ENCODE measurements at regions not wholly inside any gene's neighbourhood (a gene's known extent, or its start where the extent isn't known, plus 50 kb on each side); places are given as distances from the start of the nearest gene placed in this dataset.

GRCh38 chr15:88403351-88403791, 63.8 kb downstream of the MRPL46 start:
- H3K56ac ChIP-seq (ENCODE audit: low read length) = no peak overlapping the region
- H3K27me3 ChIP-seq (ENCODE audit: insufficient read depth, low read length, poor library complexity) = no peaks in the 10 kb centered on the region
- no peak overlapping the region for H3K4ac ChIP-seq (ENCODE audit: low read depth, low read length)
- no peak overlapping the region for H3K23ac ChIP-seq (ENCODE audit: low read length)
- no peak overlapping the region for H3K27ac ChIP-seq (ENCODE audit: low read depth, low read length)
- no CpG with 5 or more reads among the region's 9 CpGs for WGBS (ENCODE audit: extremely low coverage, insufficient coverage, low lambda C conversion rate)
- no peak overlapping the region for H4K5ac ChIP-seq (ENCODE audit: low read length)
- H2BK15ac ChIP-seq (replicated peaks; ENCODE audit: low read depth) = no peak overlapping the region
- no peak overlapping the region for H3K9ac ChIP-seq (ENCODE audit: low read length)
- H3K36me3 ChIP-seq (ENCODE audit: control insufficient read depth, insufficient read depth, low read length) = no peaks in the 10 kb centered on the region
- H3K79me1 ChIP-seq (ENCODE audit: low read length) = no peaks in the 10 kb centered on the region
- no peak overlapping the region for H2AK5ac ChIP-seq (ENCODE audit: low read length)
- H3K4me3 ChIP-seq (ENCODE audit: low read length) = no peak overlapping the region
- H3K4me1 ChIP-seq (ENCODE audit: control insufficient read depth, low read depth, low read length) = no peaks in the 10 kb centered on the region
- no peak overlapping the region for H3K4me2 ChIP-seq (ENCODE audit: low read length)
- no peak overlapping the region for H4K8ac ChIP-seq (ENCODE audit: low read depth, low read length)
- H3K79me2 ChIP-seq (ENCODE audit: control insufficient read depth, insufficient read depth, low read length) = no peaks in the 10 kb centered on the region
- H3K18ac ChIP-seq (ENCODE audit: low read length) = no peak overlapping the region
- no peak overlapping the region for H2BK5ac ChIP-seq (ENCODE audit: low read length)
- peak; percentile 34 for DNase-seq
- H2BK120ac ChIP-seq (ENCODE audit: low read depth, low read length) = no peak overlapping the region

- Histone ChIP-seq H3K79me2 (ENCODE audit: control insufficient read depth, insufficient read depth, low read length) (no peaks in the 10 kb centered on the region), H4K8ac (ENCODE audit: low read depth, low read length) (no peak overlapping the region), H3K18ac (ENCODE audit: low read length) (no peak overlapping the region), H3K36me3 (ENCODE audit: control insufficient read depth, insufficient read depth, low read length) (no peaks in the 10 kb centered on the region), H4K5ac (ENCODE audit: low read length) (no peak overlapping the region), H3K4ac (ENCODE audit: low read depth, low read length) (no peak overlapping the region), H2BK15ac (replicated peaks; ENCODE audit: low read depth) (no peak overlapping the region), H3K27me3 (ENCODE audit: insufficient read depth, low read length, poor library complexity) (no peaks in the 10 kb centered on the region), H3K4me1 (ENCODE audit: control insufficient read depth, low read depth, low read length) (no peaks in the 10 kb centered on the region), H3K79me1 (ENCODE audit: low read length) (no peaks in the 10 kb centered on the region), H3K9ac (ENCODE audit: low read length) (no peak overlapping the region), H2AK5ac (ENCODE audit: low read length) (no peak overlapping the region), H3K4me2 (ENCODE audit: low read length) (no peak overlapping the region), H3K23ac (ENCODE audit: low read length) (no peak overlapping the region), H2BK5ac (ENCODE audit: low read length) (no peak overlapping the region), H3K56ac (ENCODE audit: low read length) (no peak overlapping the region), H3K27ac (ENCODE audit: low read depth, low read length) (no peak overlapping the region), H2BK120ac (ENCODE audit: low read depth, low read length) (no peak overlapping the region), H3K4me3 (ENCODE audit: low read length) (no peak overlapping the region)
- no CpG with 5 or more reads among the region's 10 CpGs for WGBS (ENCODE audit: extremely low coverage, insufficient coverage, low lambda C conversion rate)
- DNase-seq = peak; percentile 75
These were observed 65.1 kb downstream of the MRPL46 start for GRCh38 chr15:88401996-88402656.

GRCh38 chr15:88401251-88401995, 65.8 kb downstream of the MRPL46 start:
- H4K8ac ChIP-seq (ENCODE audit: low read depth, low read length) = no peak overlapping the region
- no peaks in the 10 kb centered on the region for H3K4me1 ChIP-seq (ENCODE audit: control insufficient read depth, low read depth, low read length)
- no peak for DNase-seq
- no peak overlapping the region for H3K4me2 ChIP-seq (ENCODE audit: low read length)
- H3K23ac ChIP-seq (ENCODE audit: low read length) = no peak overlapping the region
- no peak overlapping the region for H3K4ac ChIP-seq (ENCODE audit: low read depth, low read length)
- no peak overlapping the region for H2BK15ac ChIP-seq (replicated peaks; ENCODE audit: low read depth)
- H4K5ac ChIP-seq (ENCODE audit: low read length) = no peak overlapping the region
- no peak overlapping the region for H2AK5ac ChIP-seq (ENCODE audit: low read length)
- no peaks in the 10 kb centered on the region for H3K36me3 ChIP-seq (ENCODE audit: control insufficient read depth, insufficient read depth, low read length)
- no peak overlapping the region for H3K9ac ChIP-seq (ENCODE audit: low read length)
- no peak overlapping the region for H2BK5ac ChIP-seq (ENCODE audit: low read length)
- H3K27me3 ChIP-seq (ENCODE audit: insufficient read depth, low read length, poor library complexity) = no peaks in the 10 kb centered on the region
- H3K18ac ChIP-seq (ENCODE audit: low read length) = no peak overlapping the region
- no peak overlapping the region for H2BK120ac ChIP-seq (ENCODE audit: low read depth, low read length)
- H3K79me2 ChIP-seq (ENCODE audit: control insufficient read depth, insufficient read depth, low read length) = no peaks in the 10 kb centered on the region
- no CpG with 5 or more reads among the region's 13 CpGs for WGBS (ENCODE audit: extremely low coverage, insufficient coverage, low lambda C conversion rate)
- no peaks in the 10 kb centered on the region for H3K79me1 ChIP-seq (ENCODE audit: low read length)
- H3K27ac ChIP-seq (ENCODE audit: low read depth, low read length) = no peak overlapping the region
- H3K4me3 ChIP-seq (ENCODE audit: low read length) = no peak overlapping the region
- no peak overlapping the region for H3K56ac ChIP-seq (ENCODE audit: low read length)

- Histone ChIP-seq H2AK5ac (ENCODE audit: low read length) (no peak overlapping the region), H3K4me2 (ENCODE audit: low read length) (no peak overlapping the region), H2BK120ac (ENCODE audit: low read depth, low read length) (no peak overlapping the region), H3K27me3 (ENCODE audit: insufficient read depth, low read length, poor library complexity) (no peaks in the 10 kb centered on the region), H3K23ac (ENCODE audit: low read length) (no peak overlapping the region), H3K27ac (ENCODE audit: low read depth, low read length) (no peak overlapping the region), H2BK5ac (ENCODE audit: low read length) (no peak overlapping the region), H2BK15ac (replicated peaks; ENCODE audit: low read depth) (no peak overlapping the region), H3K79me2 (ENCODE audit: control insufficient read depth, insufficient read depth, low read length) (no peaks in the 10 kb centered on the region), H4K8ac (ENCODE audit: low read depth, low read length) (no peak overlapping the region), H3K18ac (ENCODE audit: low read length) (no peak overlapping the region), H3K4ac (ENCODE audit: low read depth, low read length) (no peak overlapping the region), H3K56ac (ENCODE audit: low read length) (no peak overlapping the region), H3K36me3 (ENCODE audit: control insufficient read depth, insufficient read depth, low read length) (no peaks in the 10 kb centered on the region), H3K9ac (ENCODE audit: low read length) (no peak overlapping the region), H3K79me1 (ENCODE audit: low read length) (no peaks in the 10 kb centered on the region), H3K4me3 (ENCODE audit: low read length) (no peak overlapping the region), H3K4me1 (ENCODE audit: control insufficient read depth, low read depth, low read length) (no peaks in the 10 kb centered on the region), H4K5ac (ENCODE audit: low read length) (no peak overlapping the region)
- WGBS (ENCODE audit: extremely low coverage, insufficient coverage, low lambda C conversion rate) = no CpG with 5 or more reads among the region's 6 CpGs
- peak; percentile 41 for DNase-seq
These were observed 66.5 kb downstream of the MRPL46 start for GRCh38 chr15:88400591-88401250.

GRCh38 chr15:88400084-88400483, 67.1 kb downstream of the MRPL46 start:
- no peak overlapping the region for H3K56ac ChIP-seq (ENCODE audit: low read length)
- no peak for DNase-seq
- no peak overlapping the region for H2BK5ac ChIP-seq (ENCODE audit: low read length)
- no peak overlapping the region for H3K27ac ChIP-seq (ENCODE audit: low read depth, low read length)
- H3K18ac ChIP-seq (ENCODE audit: low read length) = no peak overlapping the region
- no peaks in the 10 kb centered on the region for H3K36me3 ChIP-seq (ENCODE audit: control insufficient read depth, insufficient read depth, low read length)
- H3K27me3 ChIP-seq (ENCODE audit: insufficient read depth, low read length, poor library complexity) = no peaks in the 10 kb centered on the region
- no peak overlapping the region for H4K8ac ChIP-seq (ENCODE audit: low read depth, low read length)
- no peaks in the 10 kb centered on the region for H3K79me2 ChIP-seq (ENCODE audit: control insufficient read depth, insufficient read depth, low read length)
- no peak overlapping the region for H3K9ac ChIP-seq (ENCODE audit: low read length)
- no CpG with 5 or more reads among the region's 5 CpGs for WGBS (ENCODE audit: extremely low coverage, insufficient coverage, low lambda C conversion rate)
- no peaks in the 10 kb centered on the region for H3K4me1 ChIP-seq (ENCODE audit: control insufficient read depth, low read depth, low read length)
- no peak overlapping the region for H2AK5ac ChIP-seq (ENCODE audit: low read length)
- H3K23ac ChIP-seq (ENCODE audit: low read length) = no peak overlapping the region
- no peak overlapping the region for H3K4me3 ChIP-seq (ENCODE audit: low read length)
- H3K4me2 ChIP-seq (ENCODE audit: low read length) = no peak overlapping the region
- H2BK15ac ChIP-seq (replicated peaks; ENCODE audit: low read depth) = no peak overlapping the region
- H4K5ac ChIP-seq (ENCODE audit: low read length) = no peak overlapping the region
- no peak overlapping the region for H2BK120ac ChIP-seq (ENCODE audit: low read depth, low read length)
- no peak overlapping the region for H3K4ac ChIP-seq (ENCODE audit: low read depth, low read length)
- no peaks in the 10 kb centered on the region for H3K79me1 ChIP-seq (ENCODE audit: low read length)
